NCI-H69 (cell line): ENCODE measurements at regions not wholly inside any gene's neighbourhood (a gene's known extent, or its start where the extent isn't known, plus 50 kb on each side); places are given as distances from the start of the nearest gene placed in this dataset.
"Not testable (repeated sequence)": the region's sequence is repeated elsewhere in the genome, so short reads cannot be mapped to it uniquely, and the experiment has no call there.

Source experiments
- DNase-seq: peaks from one replicate; lab custom pipeline; 2025; lab: John Stamatoyannopoulos, UW

- DNase-seq: no peak
Measured at GRCh38 chr17:64772845-64773299, 110.8 kb upstream of the SMURF2 start.

GRCh38 chr17:64771980-64772844 is 110.1 kb upstream of the SMURF2 start:
- DNase-seq: no peak

DNA sequence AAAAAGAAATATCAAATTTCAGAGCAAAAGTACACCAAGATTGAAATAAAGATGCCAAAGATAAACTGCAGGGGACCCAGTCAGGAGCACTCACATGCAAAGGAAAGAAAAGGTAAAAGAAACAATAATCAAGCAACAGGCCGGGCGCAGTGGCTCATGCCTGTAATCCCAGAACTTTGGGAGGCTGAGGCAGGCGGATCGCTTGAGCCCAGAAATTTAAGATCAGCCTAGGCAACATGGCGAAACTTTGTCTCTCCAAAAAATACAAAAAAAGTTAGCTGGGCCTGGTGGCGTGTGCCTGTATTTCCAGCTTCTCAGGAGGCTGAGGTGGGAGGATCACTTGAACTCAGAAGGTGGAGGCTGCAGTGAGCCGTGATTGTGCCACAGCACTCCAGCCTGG is 107.6 kb upstream of the SMURF2 start:
- no peak for DNase-seq

DNA sequence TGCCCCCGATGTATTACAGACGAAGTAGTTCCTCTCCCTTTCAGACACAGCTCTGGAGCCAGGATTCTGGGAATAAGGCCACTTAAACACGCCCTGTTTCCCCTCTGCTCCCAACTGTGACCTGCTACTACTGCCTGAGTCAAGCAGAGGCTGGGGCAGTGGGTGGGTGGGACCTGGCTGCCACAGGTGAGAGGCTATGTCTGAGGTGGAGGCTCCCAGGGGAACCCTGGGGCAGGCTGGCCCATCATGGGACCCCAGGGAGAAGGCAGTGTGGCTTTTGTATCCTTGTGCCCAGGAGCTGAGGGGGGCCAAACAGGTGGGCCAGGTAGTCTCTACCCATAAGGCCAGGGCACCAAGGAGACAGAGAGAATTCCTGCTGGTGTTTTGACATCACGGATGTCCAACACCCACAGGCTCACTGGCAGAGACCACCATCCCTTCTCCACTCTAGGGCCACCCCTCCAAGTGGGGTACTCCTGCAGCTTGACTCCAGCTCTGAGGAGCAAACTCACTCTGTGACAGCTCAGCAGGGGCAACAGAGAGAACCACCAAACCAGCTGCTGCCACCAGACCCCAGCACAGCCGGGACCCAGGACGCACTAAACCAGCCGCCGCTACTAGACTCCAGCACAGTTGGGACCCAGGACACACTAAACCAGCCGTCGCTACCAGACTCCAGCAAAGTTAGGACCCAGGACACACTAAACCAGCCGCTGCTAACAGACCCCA is 105.3 kb upstream of the SMURF2 start:
- no peak for DNase-seq

DNA sequence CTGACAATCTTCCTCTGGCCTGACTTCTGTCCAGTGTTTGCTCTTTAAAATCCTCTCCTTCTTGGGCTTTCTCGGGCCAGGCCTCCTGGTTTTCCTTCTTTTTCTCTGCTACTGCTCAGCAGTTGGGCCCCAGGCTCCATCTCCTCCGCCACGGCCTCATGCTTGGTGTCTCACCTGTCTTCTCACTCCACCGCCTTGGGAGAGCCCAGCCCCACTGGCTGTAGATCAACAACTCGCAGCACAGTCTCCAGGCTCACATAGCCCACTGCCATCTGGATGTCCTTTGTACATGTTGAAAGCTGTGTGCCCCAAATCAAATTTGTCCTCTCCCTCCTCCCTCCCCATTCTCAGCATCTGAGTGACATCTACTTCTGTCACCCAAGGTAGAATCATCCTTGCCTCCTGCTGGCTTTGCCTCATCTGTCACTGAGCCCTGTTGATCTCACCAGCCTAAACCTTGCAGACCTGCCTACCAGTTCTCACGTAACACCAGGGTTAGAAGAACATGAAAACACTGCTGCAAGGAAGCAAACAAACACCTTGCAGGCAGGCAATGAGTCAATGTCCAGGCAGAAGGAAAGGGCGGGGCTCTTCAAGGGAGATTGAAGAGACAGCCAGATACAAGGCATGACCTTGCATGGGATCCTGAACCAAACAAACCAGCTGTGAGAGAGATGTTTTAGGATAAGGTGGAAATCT is 103.2 kb upstream of the SMURF2 start:
- DNase-seq: no peak

DNA sequence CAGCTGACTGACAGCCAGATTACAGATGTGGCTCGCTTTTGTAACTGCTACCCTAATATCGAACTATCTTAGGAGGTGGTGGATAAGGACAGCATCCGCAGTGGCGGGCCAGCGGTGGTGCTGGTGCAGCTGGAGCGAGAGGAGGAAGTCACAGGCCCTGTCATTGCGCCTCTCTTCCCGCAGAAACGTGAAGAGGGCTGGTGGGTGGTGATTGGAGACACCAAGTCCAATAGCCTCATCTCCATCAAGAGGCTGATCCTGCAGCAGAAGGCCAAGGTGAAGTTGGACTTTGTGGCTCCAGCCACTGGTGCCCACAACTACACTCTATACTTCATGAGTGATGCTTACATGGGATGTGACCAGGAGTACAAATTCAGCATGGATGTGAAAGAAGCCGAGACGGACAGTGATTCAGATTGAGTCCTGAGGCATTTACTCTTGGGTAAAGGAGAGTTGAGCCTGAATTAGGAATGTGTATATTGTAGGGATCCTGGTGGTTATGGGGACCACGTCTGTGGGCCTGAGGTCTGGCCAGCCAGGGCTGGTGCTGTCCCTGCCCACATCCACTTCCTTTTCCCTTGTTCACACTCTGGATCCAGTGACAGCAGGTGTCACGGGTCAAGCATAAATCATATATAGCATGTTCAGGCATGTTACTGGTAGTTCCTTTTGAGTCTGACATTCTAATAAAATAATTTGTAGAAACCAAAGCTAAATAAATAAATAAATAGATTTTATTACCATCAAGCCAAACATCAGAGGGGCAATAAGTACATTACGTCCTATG is 89.0 kb upstream of the SMURF2 start:
- DNase-seq: no peak

DNA sequence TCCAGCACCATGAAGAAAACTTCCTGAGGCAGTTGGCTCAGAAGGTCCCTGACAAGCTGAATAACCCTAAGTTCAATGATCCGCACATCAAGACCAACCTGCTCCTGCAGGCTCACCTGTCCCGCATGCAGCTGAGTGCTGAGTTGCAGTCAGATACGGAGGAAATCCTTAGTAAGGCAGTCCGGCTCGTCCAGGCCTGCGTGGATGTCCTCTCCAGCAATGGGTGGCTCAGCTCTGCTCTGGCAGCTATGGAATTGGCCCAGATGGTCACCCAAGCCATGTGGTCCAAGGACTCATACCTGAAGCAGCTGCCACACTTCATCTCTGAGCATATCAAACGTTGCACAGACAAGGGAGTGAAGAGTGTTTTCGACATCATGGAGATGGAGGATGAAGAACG is 88.4 kb upstream of the SMURF2 start:
- DNase-seq: no peak

DNA sequence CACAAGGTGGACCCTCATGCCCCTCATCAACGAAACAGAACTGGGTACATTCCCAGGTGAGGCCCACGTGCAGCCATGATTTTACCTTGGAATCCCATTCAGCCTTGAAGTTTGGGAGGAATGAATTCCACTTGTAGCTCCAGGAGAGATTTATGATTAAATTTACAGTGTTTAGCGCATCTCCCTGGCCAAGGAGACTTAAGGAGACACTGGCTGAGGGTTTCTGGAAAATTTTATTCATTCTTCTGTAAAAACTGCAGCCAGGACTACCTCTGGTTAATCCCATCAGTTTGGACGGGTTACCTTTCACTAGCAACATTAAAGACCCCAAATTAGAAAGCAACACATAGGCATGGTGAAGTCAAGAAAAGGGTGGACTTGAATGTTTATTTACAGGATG is 87.2 kb upstream of the SMURF2 start:
- no peak for DNase-seq

DNA sequence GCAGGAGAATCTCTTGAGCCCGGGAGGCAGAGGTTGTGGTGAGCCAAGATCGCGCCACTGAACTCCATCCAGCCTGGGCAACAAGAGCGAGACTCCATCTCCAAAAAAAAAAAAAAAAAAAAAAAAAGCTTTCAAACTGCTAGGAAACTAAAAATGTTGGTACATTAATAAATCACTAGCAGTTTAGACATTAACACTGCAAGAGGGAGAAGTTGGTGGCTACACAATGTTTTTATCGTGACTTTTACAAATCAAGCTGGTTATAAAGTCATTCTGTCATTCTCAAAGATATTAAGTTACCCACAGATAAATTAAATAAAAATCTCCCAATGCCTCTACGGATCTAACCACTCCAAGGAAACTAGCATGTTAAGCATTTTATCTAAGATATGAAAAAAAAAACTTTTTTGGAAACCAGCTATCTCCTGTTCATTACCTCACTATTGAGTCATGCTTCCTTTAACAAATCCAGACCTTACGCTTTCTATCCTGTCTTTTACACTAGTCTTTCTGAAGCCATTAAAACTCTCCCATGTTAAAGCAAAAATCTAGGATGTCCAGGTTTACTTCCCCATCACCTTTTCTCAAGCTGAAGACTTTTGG is 85.9 kb upstream of the SMURF2 start:
- no peak for DNase-seq

DNA sequence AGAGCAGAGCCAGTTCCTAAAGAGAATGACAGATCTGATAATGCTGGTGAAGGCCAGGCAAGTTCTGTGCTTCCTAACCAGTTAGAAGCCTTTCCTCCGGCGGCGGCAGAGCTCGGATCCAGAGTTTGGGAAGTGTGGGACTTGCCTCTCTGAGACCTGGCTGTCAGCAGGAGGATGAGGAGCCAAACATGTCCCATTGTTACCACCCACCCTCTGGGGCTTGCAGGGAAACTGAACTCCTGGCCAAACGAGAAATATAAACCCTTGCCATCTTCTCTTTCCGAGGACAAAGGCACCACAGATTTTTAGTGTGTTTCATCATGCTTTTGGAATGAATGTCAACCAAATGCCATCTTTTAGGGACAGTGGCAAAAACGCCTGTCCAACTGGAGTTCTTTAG is 80.2 kb upstream of the SMURF2 start:
- no peak for DNase-seq

DNA sequence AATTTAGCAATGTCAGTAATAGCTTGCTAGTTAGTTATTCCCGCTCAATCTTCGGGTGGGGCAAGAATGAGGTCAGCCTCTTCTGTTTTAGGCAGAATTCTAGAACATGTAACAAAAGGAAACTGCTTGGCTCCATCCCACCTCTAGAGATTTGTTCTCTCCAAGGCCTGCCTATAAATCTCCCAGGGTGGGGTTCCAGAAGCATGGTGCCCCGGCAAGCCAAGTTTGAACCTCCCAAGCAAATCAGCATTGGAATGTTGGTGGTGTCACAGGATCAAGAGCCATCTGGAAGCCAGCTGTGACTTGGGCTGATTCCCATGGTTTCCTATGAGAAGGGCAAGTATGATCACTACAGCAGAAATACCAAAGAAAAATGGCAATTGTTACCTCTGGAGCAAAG is 79.8 kb upstream of the SMURF2 start:
- DNase-seq: not testable (repeated sequence)

- DNase-seq: no peak
Measured at GRCh38 chr17:64741038-64741641, 79.0 kb upstream of the SMURF2 start.

GRCh38 chr17:64739316-64740058 is 77.4 kb upstream of the SMURF2 start:
- DNase-seq: no peak

- DNase-seq: peak; percentile 53
Measured at GRCh38 chr17:64736804-64737492, 74.8 kb upstream of the SMURF2 start.

DNA sequence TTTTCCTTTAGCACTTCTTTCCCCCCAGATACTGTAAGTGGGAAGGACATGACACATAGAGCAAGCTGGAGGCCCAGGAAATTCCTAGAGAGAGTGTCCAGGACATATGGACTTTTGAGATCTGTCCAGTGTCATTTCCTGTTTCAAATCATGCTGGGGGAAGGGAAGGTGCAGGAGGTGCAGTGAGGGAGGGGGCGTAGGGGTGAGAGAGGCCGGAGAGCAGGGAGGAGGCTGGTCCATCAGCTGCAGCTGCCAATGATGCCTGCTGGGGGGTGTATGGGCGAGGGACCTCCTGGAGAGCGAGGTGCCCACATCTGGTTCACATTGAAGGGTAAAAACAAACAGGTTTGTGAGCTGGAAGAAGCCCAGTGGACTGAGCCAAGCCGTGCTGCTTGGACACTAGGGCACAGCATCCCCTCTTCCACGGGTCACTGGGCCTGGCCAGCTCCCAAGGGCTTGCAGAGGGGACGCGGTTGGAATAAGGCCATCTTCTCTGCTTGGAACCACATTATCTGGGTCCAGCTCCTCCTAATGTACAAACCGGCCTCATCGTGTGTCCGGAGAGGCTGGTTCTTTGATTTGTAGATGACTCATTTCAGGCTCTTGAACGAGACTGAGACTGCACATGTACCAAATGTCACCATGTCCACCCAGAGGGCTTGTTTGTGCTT is 70.4 kb upstream of the SMURF2 start:
- no peak for DNase-seq

GRCh38 chr17:64730023-64730422 is 67.9 kb upstream of the SMURF2 start:
- DNase-seq: not testable (repeated sequence)

DNA sequence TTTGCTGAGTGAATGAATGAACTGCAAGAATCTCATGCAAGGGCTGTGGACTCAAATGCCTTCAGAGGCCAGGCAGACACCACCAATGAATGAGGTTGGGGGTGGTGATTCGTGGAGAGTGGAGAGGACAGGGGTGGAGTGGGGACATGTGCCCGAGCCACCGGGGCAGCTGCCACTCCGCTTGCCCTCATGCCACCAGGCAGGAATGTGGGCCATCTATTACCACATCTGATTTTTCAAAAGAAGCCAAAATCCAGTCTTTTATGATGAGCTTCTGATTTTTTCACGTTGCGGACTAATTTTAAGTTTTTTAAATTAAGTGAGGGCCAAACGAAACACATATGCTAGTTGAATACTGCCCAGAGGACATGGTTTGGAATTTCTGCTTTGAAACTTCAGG is 67.1 kb upstream of the SMURF2 start:
- DNase-seq: no peak

DNA sequence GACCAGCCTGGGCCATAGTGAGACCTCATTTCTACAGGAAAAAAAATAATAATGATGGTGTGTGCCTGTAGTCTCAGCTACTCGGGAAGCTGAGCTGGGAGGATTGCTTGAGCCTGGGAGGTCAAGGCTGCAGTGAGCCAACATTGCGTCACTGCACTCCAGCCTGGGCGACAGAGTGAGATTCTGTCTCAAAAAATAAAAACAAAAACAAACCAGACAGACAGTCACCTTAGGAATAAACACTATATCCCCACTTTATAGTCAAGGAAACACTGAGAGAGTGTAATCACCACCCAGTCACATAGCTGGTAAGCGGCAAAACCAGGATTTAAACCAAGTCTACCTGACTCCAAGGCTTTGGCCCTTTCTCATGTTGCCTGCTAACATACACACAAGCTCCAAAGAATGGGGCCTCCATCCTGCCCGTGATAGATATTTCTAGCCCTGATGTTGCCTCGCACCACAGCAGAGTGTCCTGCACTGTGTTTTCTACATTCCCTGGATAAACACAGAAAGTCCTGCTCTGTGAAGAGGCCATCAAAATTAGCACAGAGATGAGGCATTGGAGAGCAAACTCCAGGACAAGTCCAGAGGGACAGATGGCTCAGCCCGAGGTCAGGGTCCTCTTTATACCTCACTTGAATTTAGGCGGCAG is 66.1 kb upstream of the SMURF2 start:
- DNase-seq: no peak

- DNase-seq: not testable (repeated sequence)
Measured at GRCh38 chr17:64726025-64726424, 63.9 kb upstream of the SMURF2 start.
